Adrenal gland (tissue), 9 donors: ENCODE measurements at regions not wholly inside any gene's neighbourhood (a gene's known extent, or its start where the extent isn't known, plus 50 kb on each side); places are given as distances from the start of the nearest gene placed in this dataset.

ENCODE experiments used
- DNase-seq, 7 donors: peaks; one replicate each; pipeline ENCODE4 v3.0.0-alpha.2; 2019 to 2020
- H3K27ac ChIP-seq, 5 donors: fragments of 200-600 bp; sonication (generic) in 4 of 5; 1 replicate in 3 of 5; 2 replicates in 2 of 5; pipeline versions ENCODE4 v1.5.1 to v1.8.0; 2016 to 2020; ENCODE audit warnings: mild to moderate bottlenecking in 1 of 5
- H3K27me3 ChIP-seq: fragments of 200-600 bp; 2 replicates; pipeline ENCODE4 v1.8.0; 2021
- H3K36me3 ChIP-seq, 2 donors: fragments of 200-600 bp; replicated peaks in 1 of 2; 1 replicate in 1 of 2; 2 replicates in 1 of 2; pipeline versions ENCODE4 v1.5.1 to v1.8.0; 2018 to 2022
- H3K4me1 ChIP-seq, 2 donors: fragments of 200-600 bp; replicated peaks in 1 of 2; 1 replicate in 1 of 2; 2 replicates in 1 of 2; pipeline versions ENCODE4 v1.5.1 to v1.8.0; 2018 to 2021
- H3K4me3 ChIP-seq, 4 donors: fragments of 200-600 bp; sonication (generic) in 3 of 4; one replicate each; pipeline ENCODE4 v1.5.1; 2016 to 2018
- H3K9me3 ChIP-seq, 3 donors: fragments of 200-600 bp; sonication (generic) in 1 of 3; replicated peaks in 1 of 3; 1 replicate in 2 of 3; 2 replicates in 1 of 3; pipeline versions ENCODE4 v1.5.1 to v1.8.0; 2016 to 2021
- CTCF ChIP-seq, 6 experiments: fragments of 450-650 bp in 4 of 6; fragments of 200-600 bp in 2 of 6; sonication (generic) in 1 of 6; IDR thresholded peaks; 1 replicate in 5 of 6; 2 replicates in 1 of 6; pipeline versions ENCODE4 v1.5.1 to v1.8.0; 2016 to 2021; ENCODE audit warnings: antibody characterized with exemption in 6 of 6, mild to moderate bottlenecking in 2 of 6, moderate library complexity in 1 of 6
- POLR2A ChIP-seq, 2 donors: fragments of 450-650 bp; IDR thresholded peaks; one replicate each; pipeline ENCODE4 v1.6.1; 2017; ENCODE audit warnings: antibody characterized with exemption in 2 of 2, mild to moderate bottlenecking in 2 of 2, moderate library complexity in 1 of 2
- WGBS, 4 donors: extraction: QIAGEN DNeasy Blood & Tissue Kit in 2 of 4; methylation state at CpG; one replicate each; pipeline versions ENCODE4 v1.1.5 to v1.1.7; 2013 to 2017; 5-methylcytosine and 5-hydroxymethylcytosine counted together
- intact Hi-C, 2 donors: fragments of 100-400 bp; cut with DNase I; formaldehyde crosslinking; loops; one replicate each; pipeline versions ENCODE4 v1.14.1 to v1.15.0; 2022 to 2023
- donor health status: healthy with polysubstance abuse.
- donor health status: Bipolar disorder and iron deficiency.
- donor health status: DM: yes; HTN: yes; CAD: no.
- donor health status: DM: no; HTN: no; CAD: no.
- donor health status: DM: no; HTN: no; CAD: no.

- intact Hi-C loops, result no loop called here
- DNase-seq, result no peak
- no peaks in the 10 kb centered on the region for H3K4me1 ChIP-seq
- TF ChIP-seq CTCF (IDR thresholded peaks at IDR 0.05) (no peak), POLR2A (IDR thresholded peaks at IDR 0.05) (no peak)
- H3K9me3 ChIP-seq, result no peaks in the 10 kb centered on the region
- H3K36me3 ChIP-seq, result no peaks in the 10 kb centered on the region
- H3K4me3 ChIP-seq, result no peak overlapping the region
- no peak overlapping the region for H3K27ac ChIP-seq
- no peaks in the 10 kb centered on the region for H3K27me3 ChIP-seq
- 80 to 90% (median 88%) methylated on average over 11 to 18 of the region's 18 CpGs for WGBS, 4 donors
Observed at GRCh38 chr1:4481451-4481850, 173.0 kb upstream of the AJAP1 start.

DNA sequence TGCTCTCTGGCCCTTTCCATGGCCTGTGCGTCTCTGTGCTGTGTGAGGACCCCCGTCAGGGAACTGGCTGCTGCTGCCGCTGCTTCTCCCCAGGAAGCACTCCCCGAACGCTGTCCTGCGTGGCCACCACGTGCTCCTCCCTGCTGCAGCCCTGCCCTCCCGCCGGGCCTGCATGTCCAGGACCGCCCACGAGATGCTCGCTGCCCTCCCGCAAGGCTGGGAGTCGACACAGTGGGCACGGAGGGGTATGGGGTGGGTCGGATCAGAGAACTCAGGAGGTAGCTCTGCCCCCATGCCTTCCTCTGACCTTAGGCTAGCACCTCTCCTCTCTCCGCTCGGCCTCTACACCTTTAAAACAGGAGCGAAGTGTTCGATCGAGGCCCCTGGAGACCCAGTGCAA, 171.9 kb upstream of the AJAP1 start:
- intact Hi-C loops, result no loop called here

GRCh38 chr1:4483021-4483625, 171.3 kb upstream of the AJAP1 start:
- Histone ChIP-seq H3K36me3 (no peaks in the 10 kb centered on the region), H3K9me3 (no peaks in the 10 kb centered on the region), H3K4me1 (no peaks in the 10 kb centered on the region), H3K4me3 (no peak overlapping the region), H3K27me3 (no peaks in the 10 kb centered on the region), H3K27ac (no peak overlapping the region)
- TF ChIP-seq POLR2A (IDR thresholded peaks at IDR 0.05) (no peak), CTCF (IDR thresholded peaks at IDR 0.05) (no peak)
- WGBS, 4 donors, result 66 to 82% (median 69%) methylated on average over 8 of the region's 8 CpGs
- DNase-seq, result no peak
- intact Hi-C loops, result no loop called here

More for the DNA sequence above, 171.9 kb upstream of the AJAP1 start:
- H3K9me3 ChIP-seq, result no peaks in the 10 kb centered on the region
- no peaks in the 10 kb centered on the region for H3K4me1 ChIP-seq
- no peaks in the 10 kb centered on the region for H3K36me3 ChIP-seq
- H3K4me3 ChIP-seq, result no peak overlapping the region
- no peaks in the 10 kb centered on the region for H3K27me3 ChIP-seq
- WGBS, 4 donors, result 85 to 91% (median 87%) methylated on average over 11 to 21 of the region's 21 CpGs
- no peak for DNase-seq
- H3K27ac ChIP-seq, result no peak overlapping the region
- TF ChIP-seq POLR2A (IDR thresholded peaks at IDR 0.05) (no peak), CTCF (IDR thresholded peaks at IDR 0.05) (no peak)

- no peak for DNase-seq
- H3K9me3 ChIP-seq, result no peaks in the 10 kb centered on the region
- intact Hi-C loops, result no loop called here
- no peaks in the 10 kb centered on the region for H3K4me1 ChIP-seq
- TF ChIP-seq CTCF (IDR thresholded peaks at IDR 0.05) (no peak), POLR2A (IDR thresholded peaks at IDR 0.05) (no peak)
- no peak overlapping the region for H3K4me3 ChIP-seq
- no peaks in the 10 kb centered on the region for H3K36me3 ChIP-seq
- H3K27ac ChIP-seq, result no peak overlapping the region
- WGBS, 4 donors, result 24 to 34% (median 31%) methylated on average over 6 of the region's 6 CpGs
- H3K27me3 ChIP-seq, result no peaks in the 10 kb centered on the region
Observed at GRCh38 chr1:4485398-4485797, 169.0 kb upstream of the AJAP1 start.
